ENCODE measurements at regions not wholly inside any gene's neighbourhood (a gene's known extent, or its start where the extent isn't known, plus 50 kb on each side); places are given as distances from the start of the nearest gene placed in this dataset.

GRCh38 chr7:42858570-42858969, 53.3 kb downstream of the C7orf25 start:
- Histone ChIP-seq H3K4me1 (no peaks in the 10 kb centered on the region), H3K36me3 (no peaks in the 10 kb centered on the region), H3K27me3 (no peaks in the 10 kb centered on the region), H3K9me3 (no peaks in the 10 kb centered on the region), H3K27ac (no peak overlapping the region), H3K9ac (ENCODE audit: low read depth in 2 of 2, low read length in 2 of 2) (no peak overlapping the region), H3K4me3 (no peak overlapping the region)
- DNase-seq, result no peak
- intact Hi-C loops (cut with DNase I), result no loop called here
- TF ChIP-seq, protein P1, sequence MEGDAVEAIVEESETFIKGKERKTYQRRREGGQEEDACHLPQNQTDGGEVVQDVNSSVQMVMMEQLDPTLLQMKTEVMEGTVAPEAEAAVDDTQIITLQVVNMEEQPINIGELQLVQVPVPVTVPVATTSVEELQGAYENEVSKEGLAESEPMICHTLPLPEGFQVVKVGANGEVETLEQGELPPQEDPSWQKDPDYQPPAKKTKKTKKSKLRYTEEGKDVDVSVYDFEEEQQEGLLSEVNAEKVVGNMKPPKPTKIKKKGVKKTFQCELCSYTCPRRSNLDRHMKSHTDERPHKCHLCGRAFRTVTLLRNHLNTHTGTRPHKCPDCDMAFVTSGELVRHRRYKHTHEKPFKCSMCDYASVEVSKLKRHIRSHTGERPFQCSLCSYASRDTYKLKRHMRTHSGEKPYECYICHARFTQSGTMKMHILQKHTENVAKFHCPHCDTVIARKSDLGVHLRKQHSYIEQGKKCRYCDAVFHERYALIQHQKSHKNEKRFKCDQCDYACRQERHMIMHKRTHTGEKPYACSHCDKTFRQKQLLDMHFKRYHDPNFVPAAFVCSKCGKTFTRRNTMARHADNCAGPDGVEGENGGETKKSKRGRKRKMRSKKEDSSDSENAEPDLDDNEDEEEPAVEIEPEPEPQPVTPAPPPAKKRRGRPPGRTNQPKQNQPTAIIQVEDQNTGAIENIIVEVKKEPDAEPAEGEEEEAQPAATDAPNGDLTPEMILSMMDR (IDR thresholded peaks at IDR 0.05), result no peak

DNA sequence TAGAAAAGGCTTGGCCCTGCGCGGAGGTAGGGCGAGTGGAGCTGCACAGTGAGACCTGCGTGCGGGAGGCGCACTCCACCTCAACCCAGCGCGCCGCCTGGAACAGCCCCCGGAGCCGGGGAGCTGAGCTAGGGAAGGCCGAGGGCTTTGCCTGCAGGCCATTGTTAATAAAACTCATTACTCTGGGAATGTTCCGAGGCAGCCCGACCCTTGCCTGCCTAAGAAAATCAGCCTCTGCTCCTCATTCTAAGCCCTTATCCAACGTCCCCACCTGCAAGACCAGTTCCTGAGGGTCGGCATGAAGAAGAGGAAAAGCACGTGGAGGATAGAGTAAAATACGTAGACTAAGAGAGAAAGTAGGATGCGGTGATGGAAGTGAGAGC, 55.3 kb downstream of the C7orf25 start:
- H3K27me3 ChIP-seq, result no peaks in the 10 kb centered on the region
- H3K36me3 ChIP-seq, result no peaks in the 10 kb centered on the region
- DNase-seq, result peak; percentile 29
- TF ChIP-seq, protein P1 (IDR thresholded peaks at IDR 0.05), result no peak
- no peak overlapping the region for H3K9ac ChIP-seq (ENCODE audit: low read depth in 2 of 2, low read length in 2 of 2)
- no peaks in the 10 kb centered on the region for H3K4me1 ChIP-seq
- peak overlapping the region; percentile 35 for H3K4me3 ChIP-seq
- H3K27ac ChIP-seq, result no peak overlapping the region
- intact Hi-C loops (cut with DNase I), result no loop called here
- no peaks in the 10 kb centered on the region for H3K9me3 ChIP-seq

- no peaks in the 10 kb centered on the region for H3K27me3 ChIP-seq
- H3K36me3 ChIP-seq, result no peaks in the 10 kb centered on the region
- no peak overlapping the region for H3K27ac ChIP-seq
- no peak overlapping the region for H3K9ac ChIP-seq (ENCODE audit: low read depth in 2 of 2, low read length in 2 of 2)
- intact Hi-C loops (cut with DNase I), result no loop called here
- no peaks in the 10 kb centered on the region for H3K9me3 ChIP-seq
- H3K4me1 ChIP-seq, result no peaks in the 10 kb centered on the region
- no peak overlapping the region for H3K4me3 ChIP-seq
- no peak for DNase-seq
- TF ChIP-seq, protein P1 (IDR thresholded peaks at IDR 0.05), result no peak
Observed at GRCh38 chr7:42854571-42855118, 57.2 kb downstream of the C7orf25 start.

DNA sequence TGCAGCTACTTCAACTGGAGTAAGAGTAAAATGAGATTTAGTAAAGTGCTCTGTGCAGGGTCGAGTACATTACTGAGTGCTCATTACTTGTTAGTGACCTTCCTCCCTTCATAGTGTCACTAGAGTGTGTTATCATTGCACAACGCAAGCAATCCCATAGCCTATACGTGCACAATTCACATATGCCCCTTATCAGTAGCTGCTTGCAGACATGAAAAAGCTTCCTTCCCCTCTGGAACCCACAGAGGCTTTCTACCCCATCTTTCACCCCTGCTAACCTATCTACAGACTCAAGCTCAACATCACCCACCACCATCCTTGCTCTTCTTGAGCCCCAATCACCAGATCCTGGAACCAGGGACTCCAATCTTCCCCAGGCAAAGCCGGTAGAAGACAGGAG, 59.3 kb downstream of the C7orf25 start:
- Histone ChIP-seq H3K36me3 (no peaks in the 10 kb centered on the region), H3K9ac (ENCODE audit: low read depth in 2 of 2, low read length in 2 of 2) (no peak overlapping the region), H3K4me3 (no peak overlapping the region), H3K27ac (no peak overlapping the region), H3K9me3 (no peaks in the 10 kb centered on the region), H3K4me1 (no peaks in the 10 kb centered on the region), H3K27me3 (no peaks in the 10 kb centered on the region)
- no peak for DNase-seq
- TF ChIP-seq, protein P1 (IDR thresholded peaks at IDR 0.05), result no peak
- intact Hi-C loops (cut with DNase I), result no loop called here

- TF ChIP-seq, protein P1 (IDR thresholded peaks at IDR 0.05), result peak; percentile 17
- no peaks in the 10 kb centered on the region for H3K36me3 ChIP-seq
- no peaks in the 10 kb centered on the region for H3K27me3 ChIP-seq
- H3K9me3 ChIP-seq, result no peaks in the 10 kb centered on the region
- no peak overlapping the region for H3K27ac ChIP-seq
- no peak overlapping the region for H3K4me3 ChIP-seq
- DNase-seq, result peak; percentile 33
- no peak overlapping the region for H3K9ac ChIP-seq (ENCODE audit: low read depth in 2 of 2, low read length in 2 of 2)
- intact Hi-C loops (cut with DNase I), result loop anchor here (5.0 kb wide), 1 partner anchor 901 kb away; no protein-coding TSS in a partner anchor
- H3K4me1 ChIP-seq, result no peaks in the 10 kb centered on the region
Observed at GRCh38 chr7:42843205-42843800, 68.6 kb downstream of the C7orf25 start.

Measured in colonic mucosa (tissue), 4 donors.